ENCODE measurements at regions not wholly inside any gene's neighbourhood (a gene's known extent, or its start where the extent isn't known, plus 50 kb on each side); places are given as distances from the start of the nearest gene placed in this dataset.
"Not testable (repeated sequence)": the region's sequence is repeated elsewhere in the genome, so short reads cannot be mapped to it uniquely, and the experiment has no call there.

DNA sequence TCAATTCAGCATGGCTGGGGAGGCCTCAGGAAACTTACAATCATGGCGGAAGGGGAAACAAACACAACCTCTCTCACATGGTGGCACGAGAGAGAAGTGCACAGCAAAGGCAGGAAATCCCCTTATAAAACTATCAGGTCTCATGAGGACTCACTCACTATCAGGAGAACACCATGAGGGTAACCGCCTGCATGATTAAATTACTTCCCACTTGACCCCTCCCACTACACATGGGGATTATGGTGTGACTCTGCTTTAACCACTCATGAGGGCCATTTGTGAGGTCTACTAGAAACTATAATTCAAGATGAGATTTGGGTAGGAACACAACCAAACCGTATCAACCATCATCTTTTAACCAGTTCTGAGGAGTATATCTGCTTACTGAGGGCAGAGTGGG, 387.4 kb upstream of the NFIA start:
- H3K27ac Mint-ChIP-seq: no peak overlapping the region
- no peaks in the 10 kb centered on the region for H3K4me1 Mint-ChIP-seq
- DNase-seq: no peak
- no peak overlapping the region for H3K4me3 Mint-ChIP-seq
- H3K27me3 Mint-ChIP-seq: peaks cover 0 to 4% (median 4%) of the 10 kb centered on the region in 3 donors
- H3K9me3 Mint-ChIP-seq: peaks cover 2 to 14% (median 6%) of the 10 kb centered on the region in 7 donors
- ATAC-seq (ENCODE audit: low read depth in 2 of 2): no peak
- no peaks in the 10 kb centered on the region for H3K36me3 Mint-ChIP-seq

DNA sequence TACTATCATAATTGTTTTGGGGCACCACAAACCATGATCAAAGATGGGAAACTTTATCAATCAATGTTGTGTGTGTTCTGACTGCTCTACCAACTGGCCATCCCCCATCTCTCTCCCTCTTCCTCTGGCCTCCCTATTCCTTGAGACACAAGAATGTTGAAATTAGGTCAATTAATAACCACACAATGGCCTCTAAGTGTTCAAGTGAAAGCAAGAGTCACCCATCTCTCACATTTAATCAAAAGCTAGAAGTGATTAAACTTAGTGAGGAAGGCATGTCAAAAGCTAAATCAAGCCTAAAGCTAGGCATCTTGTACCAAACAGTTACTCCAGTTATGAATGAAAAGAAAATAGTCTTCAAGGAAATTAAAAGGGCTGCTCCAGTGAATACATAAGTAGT, 390.3 kb upstream of the NFIA start:
- no peaks in the 10 kb centered on the region for H3K36me3 Mint-ChIP-seq
- H3K4me1 Mint-ChIP-seq: no peaks in the 10 kb centered on the region
- no peak overlapping the region for H3K4me3 Mint-ChIP-seq
- peaks cover 5 to 14% (median 13%) of the 10 kb centered on the region in 7 donors for H3K9me3 Mint-ChIP-seq
- DNase-seq (no peak), ATAC-seq (ENCODE audit: low read depth in 2 of 2) (no peak)
- peaks cover 0 to 4% (median 2%) of the 10 kb centered on the region in 3 donors for H3K27me3 Mint-ChIP-seq
- H3K27ac Mint-ChIP-seq: no peak overlapping the region

DNA sequence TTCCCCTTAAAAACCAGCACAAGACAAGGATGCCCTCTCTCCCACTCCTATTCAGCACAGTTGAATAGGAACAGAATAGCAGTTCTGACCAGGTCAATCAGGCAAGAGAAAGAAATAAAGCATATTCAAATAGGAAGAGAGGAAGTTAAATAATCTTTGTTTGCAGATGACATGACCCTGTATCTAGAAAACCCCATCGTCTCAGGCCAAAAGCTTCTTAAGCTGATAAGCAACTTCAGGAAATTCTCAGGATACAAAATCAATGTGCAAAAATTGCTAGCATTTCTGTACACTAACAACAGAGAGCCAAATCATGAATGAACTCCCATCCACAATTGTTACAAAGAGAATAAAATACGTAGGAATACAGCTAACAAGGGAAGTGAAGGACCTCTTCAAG, 394.1 kb upstream of the NFIA start:
- not testable (repeated sequence) for H3K27me3 Mint-ChIP-seq; H3K4me1 Mint-ChIP-seq; H3K36me3 Mint-ChIP-seq; H3K27ac Mint-ChIP-seq; DNase-seq; ATAC-seq (ENCODE audit: low read depth in 2 of 2); H3K4me3 Mint-ChIP-seq
- H3K9me3 Mint-ChIP-seq: peaks cover 0 to 15% (median 8%) of the 10 kb centered on the region in 7 donors

DNA sequence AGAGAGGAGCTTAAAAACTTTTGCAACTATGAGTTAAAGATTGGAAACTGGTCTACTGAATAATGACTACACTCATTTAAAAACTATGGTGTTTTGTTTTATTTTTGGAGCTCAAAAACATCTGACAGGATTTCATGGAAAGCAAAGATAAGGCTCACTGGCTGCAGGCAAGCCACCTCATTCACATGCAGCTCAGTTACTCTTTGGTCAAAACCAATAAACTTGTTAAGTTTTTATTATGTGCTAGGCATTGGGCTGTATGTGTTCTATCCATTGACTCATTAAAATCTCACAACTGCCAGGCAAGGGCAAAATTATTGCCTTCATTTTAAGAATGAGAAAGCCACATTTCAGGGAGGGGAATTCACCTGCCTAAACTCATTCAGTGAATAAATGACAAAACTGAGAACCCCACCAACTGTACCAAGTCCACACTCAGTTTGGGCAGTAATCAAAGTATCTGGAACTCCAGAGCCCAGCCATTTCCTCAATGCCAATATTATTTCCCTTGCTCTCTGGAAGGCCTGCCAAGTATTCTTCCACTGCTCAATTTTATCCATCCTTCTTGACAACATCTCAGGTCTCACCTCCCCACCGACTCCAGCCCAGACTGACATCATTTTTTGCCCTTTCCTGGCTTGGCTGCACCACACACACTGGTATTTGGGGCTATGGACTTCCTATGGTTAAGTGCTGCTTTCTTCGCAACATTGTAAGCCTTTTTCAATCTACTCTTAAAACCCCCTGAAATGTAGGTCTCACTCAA, 401.1 kb upstream of the NFIA start:
- H3K27ac Mint-ChIP-seq: no peak overlapping the region
- no peak overlapping the region for H3K4me3 Mint-ChIP-seq
- H3K27me3 Mint-ChIP-seq: peaks cover 0 to 3% (median 0%) of the 10 kb centered on the region in 3 donors
- H3K36me3 Mint-ChIP-seq: no peaks in the 10 kb centered on the region
- H3K4me1 Mint-ChIP-seq: no peaks in the 10 kb centered on the region
- ATAC-seq (ENCODE audit: low read depth in 2 of 2) (no peak), DNase-seq (no peak)
- peaks cover 0 to 3% (median 0%) of the 10 kb centered on the region in 7 donors for H3K9me3 Mint-ChIP-seq

DNA sequence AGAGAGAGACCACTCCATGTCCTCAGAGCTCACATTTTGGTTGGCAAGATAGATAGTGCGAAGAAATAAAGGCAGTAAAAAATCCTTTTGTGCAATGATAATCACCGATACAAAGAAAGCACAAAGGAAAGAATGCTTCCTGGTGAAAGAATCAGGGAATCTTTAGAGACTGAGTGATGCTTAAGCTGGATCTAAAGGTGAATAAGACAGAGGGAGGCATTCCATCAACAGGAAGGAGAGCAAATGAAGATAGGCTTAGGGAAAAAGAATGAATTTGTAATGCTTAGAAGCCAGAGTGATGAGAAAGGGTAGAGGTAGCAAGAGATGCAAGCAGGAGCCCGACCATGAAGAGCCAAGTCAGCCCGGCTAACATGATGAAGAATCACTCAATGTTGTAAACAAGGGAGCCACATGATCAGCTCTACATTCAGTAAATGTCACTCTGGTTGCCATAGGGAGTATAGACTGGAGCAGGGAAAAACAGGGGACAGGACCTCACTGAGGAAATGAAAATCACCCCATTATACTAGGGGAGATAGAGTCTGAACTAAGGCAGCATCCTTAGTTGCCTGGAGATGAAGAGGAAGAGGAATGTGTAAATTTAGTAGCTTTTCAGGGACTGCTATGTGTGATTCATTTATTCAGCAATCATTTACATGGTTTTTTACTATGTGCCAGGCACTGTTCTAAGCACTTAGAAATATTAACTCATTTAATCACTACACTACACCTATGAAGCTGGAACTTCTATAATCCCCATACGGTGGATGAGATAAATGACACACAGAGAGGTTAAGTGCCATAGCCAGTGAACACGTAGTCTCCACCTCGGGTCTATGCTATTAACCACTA, 402.6 kb upstream of the NFIA start:
- Mint-ChIP-seq H3K27me3 (peaks cover 0 to 3% (median 0%) of the 10 kb centered on the region in 3 donors), H3K27ac (peak overlapping the region in 1 of 6 donors; percentile 58), H3K9me3 (peaks cover 0 to 3% (median 0%) of the 10 kb centered on the region in 7 donors), H3K4me1 (no peaks in the 10 kb centered on the region), H3K36me3 (no peaks in the 10 kb centered on the region), H3K4me3 (no peak overlapping the region)
- no peak for ATAC-seq (ENCODE audit: low read depth in 2 of 2)
- no peak for DNase-seq

DNA sequence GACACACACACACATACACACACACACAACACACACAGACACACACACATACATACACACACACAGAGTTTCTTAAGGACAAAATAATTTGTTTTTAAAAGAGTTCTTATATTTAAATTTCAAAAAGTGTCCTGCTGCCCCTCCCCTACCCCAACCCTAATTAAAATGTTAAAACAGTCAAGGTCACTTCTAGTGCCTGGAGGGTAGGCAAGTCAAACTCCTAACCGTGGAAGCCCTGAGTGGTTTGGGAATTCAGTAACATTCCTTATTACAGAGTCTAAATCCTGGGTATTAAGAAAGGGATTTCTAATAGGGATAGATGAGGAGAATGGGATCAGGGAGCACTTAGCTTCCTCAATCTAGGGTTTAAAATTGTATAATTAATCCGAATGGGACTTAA, 403.6 kb upstream of the NFIA start:
- Mint-ChIP-seq H3K27me3 (peaks cover 0 to 3% (median 0%) of the 10 kb centered on the region in 3 donors), H3K4me1 (no peaks in the 10 kb centered on the region), H3K4me3 (no peak overlapping the region), H3K27ac (no peak overlapping the region), H3K9me3 (peaks cover 0 to 3% (median 0%) of the 10 kb centered on the region in 7 donors), H3K36me3 (no peaks in the 10 kb centered on the region)
- ATAC-seq (ENCODE audit: low read depth in 2 of 2) (no peak), DNase-seq (no peak)

DNA sequence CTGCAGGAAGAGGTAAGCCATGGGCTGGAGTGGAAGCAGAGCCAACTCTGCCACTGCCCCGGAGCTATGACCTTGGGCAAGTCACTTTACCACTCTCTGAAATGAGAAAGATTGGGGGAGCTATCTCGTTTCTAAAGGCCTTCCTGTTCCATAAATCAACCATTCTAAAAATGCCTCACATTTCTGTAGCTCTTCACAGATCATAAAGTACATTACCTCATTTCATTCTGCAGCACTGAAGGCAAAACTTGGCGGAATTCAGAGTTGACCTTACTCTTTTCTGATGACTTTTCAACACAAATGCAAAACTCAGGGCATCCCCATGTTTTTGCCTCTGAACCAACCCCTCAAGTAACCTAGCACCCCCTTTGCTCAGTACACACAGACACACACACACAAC, 404.0 kb upstream of the NFIA start:
- no peaks in the 10 kb centered on the region for H3K4me1 Mint-ChIP-seq
- no peaks in the 10 kb centered on the region for H3K36me3 Mint-ChIP-seq
- DNase-seq: no peak
- no peak overlapping the region for H3K4me3 Mint-ChIP-seq
- peaks cover 0 to 3% (median 0%) of the 10 kb centered on the region in 7 donors for H3K9me3 Mint-ChIP-seq
- no peak overlapping the region for H3K27ac Mint-ChIP-seq
- peaks cover 0 to 3% (median 0%) of the 10 kb centered on the region in 3 donors for H3K27me3 Mint-ChIP-seq
- no peak for ATAC-seq (ENCODE audit: low read depth in 2 of 2)

DNA sequence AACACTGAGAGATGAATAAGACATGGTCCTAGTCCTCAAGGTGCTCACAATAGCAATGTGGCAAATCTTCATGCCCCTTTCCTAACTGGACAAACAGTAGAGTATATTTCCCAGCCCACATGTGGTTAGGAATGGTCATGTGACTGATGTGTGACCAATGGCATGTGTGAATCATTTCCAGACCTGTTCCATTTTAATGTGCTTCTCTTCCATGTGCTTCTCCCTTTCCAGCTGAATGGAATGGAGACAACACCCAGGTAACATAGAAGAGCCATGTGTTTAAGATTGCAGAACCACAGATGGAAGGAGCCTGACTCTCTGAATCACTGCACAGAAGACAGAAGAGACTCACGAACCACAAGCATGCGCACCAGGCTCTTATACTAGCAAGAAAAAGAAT, 409.9 kb upstream of the NFIA start:
- no peaks in the 10 kb centered on the region for H3K4me1 Mint-ChIP-seq

DNA sequence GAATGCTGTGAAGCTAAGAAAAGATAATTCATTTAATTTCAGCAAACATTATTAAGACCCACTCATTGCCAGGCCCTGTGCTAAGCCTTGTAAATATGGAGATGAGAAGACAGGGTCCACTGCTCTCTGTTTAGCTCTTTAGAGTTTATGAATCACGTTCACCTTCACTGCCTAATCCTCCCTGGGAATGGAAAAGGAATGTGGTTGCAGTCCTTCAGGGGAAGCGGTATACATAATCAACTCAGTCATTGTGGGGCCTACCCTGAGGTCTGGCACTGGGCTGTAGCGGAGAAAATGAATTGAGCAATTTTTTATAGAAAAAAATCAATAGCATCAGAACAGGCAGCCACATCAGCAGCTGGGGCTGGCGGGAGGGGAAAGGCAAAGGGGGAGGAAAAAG, 412.1 kb upstream of the NFIA start:
- Mint-ChIP-seq H3K9me3 (no peaks in the 10 kb centered on the region), H3K36me3 (no peaks in the 10 kb centered on the region), H3K4me3 (no peak overlapping the region), H3K27ac (no peak overlapping the region), H3K27me3 (no peaks in the 10 kb centered on the region), H3K4me1 (no peaks in the 10 kb centered on the region)
- no peak for ATAC-seq (ENCODE audit: low read depth in 2 of 2)
- DNase-seq: no peak

More for the DNA sequence above, 409.9 kb upstream of the NFIA start:
- H3K27me3 Mint-ChIP-seq: no peaks in the 10 kb centered on the region
- no peak for DNase-seq
- no peaks in the 10 kb centered on the region for H3K9me3 Mint-ChIP-seq
- ATAC-seq (ENCODE audit: low read depth in 2 of 2): no peak
- no peaks in the 10 kb centered on the region for H3K36me3 Mint-ChIP-seq
- no peak overlapping the region for H3K4me3 Mint-ChIP-seq
- H3K27ac Mint-ChIP-seq: peak overlapping the region in 1 of 6 donors; percentile 8

DNA sequence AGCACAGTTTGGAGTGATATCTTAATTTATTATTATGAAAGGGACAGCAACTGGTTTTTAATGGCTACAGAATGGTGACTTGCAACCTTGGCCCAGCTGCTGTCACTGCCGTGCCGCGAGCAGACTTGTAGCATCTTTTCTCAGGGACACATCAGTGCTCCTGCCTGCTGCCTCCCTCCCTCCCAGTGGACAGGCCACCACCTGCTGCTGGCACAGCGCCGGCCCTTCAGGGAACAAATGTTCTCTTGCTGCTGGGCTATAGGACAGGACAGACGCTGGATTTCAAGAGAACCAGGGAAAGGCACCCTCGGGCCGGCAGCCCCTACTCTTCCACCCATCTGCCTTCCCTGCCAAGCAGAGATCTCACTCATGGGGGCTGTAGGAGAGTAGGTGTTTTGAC, 413.8 kb upstream of the NFIA start:
- no peak for ATAC-seq (ENCODE audit: low read depth in 2 of 2)
- H3K36me3 Mint-ChIP-seq: no peaks in the 10 kb centered on the region
- H3K27me3 Mint-ChIP-seq: no peaks in the 10 kb centered on the region
- no peak for DNase-seq
- no peaks in the 10 kb centered on the region for H3K4me1 Mint-ChIP-seq
- H3K27ac Mint-ChIP-seq: no peak overlapping the region
- no peak overlapping the region for H3K4me3 Mint-ChIP-seq
- peaks cover 0 to 4% (median 0%) of the 10 kb centered on the region in 7 donors for H3K9me3 Mint-ChIP-seq

DNA sequence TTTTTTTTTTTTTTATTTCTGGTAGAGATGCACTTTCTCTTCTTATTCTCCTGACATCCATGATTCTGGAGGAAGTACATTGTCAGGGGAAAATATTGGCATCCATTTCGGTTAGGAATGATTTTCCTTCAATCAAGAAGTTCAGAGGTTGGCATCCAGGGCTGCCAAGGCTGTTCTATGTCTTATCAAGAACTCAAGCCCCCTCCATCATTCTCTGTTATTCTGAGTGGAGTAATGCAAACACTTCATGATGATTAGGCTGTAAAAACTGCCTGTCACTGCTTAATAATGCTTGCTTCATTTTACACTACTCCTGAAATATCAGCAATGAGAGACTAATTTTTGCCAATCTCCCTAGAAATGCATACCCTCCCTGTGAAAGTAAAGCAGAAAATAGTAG, 417.1 kb upstream of the NFIA start:
- Mint-ChIP-seq H3K27me3 (no peaks in the 10 kb centered on the region), H3K4me1 (no peaks in the 10 kb centered on the region), H3K36me3 (no peaks in the 10 kb centered on the region), H3K4me3 (no peak overlapping the region), H3K27ac (no peak overlapping the region), H3K9me3 (peaks cover 0 to 4% (median 0%) of the 10 kb centered on the region in 7 donors)
- DNase-seq (no peak), ATAC-seq (ENCODE audit: low read depth in 2 of 2) (no peak)

DNA sequence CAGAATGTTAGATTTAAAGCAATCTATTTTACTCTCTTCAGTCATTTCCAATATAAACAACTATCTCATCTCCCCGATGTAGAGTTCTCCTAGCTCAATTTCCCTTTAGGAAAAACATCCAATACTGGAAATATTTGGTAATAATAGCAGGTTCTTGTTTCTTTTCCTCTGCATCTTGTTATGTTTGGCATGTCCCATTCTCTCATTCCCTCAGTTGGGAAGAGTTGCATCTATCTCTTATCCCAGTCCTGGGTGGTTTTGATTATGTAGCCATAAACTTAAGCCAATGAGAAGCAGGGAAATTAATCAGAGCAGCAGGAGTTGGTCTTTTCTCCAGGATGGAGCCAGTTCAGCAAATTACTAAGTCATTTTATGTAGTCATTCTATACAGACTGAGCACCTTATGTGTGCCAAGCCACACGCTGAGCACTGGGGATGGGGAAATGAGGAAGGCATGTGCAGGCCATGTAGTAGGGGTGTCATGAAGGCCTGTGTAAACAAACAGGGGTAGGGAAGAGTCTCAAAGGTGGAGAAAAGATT, 418.2 kb upstream of the NFIA start:
- no peaks in the 10 kb centered on the region for H3K4me1 Mint-ChIP-seq
- H3K9me3 Mint-ChIP-seq: peaks cover 0 to 4% (median 0%) of the 10 kb centered on the region in 7 donors
- H3K36me3 Mint-ChIP-seq: no peaks in the 10 kb centered on the region
- no peak for ATAC-seq (ENCODE audit: low read depth in 2 of 2)
- no peak for DNase-seq
- no peak overlapping the region for H3K4me3 Mint-ChIP-seq
- H3K27me3 Mint-ChIP-seq: no peaks in the 10 kb centered on the region
- no peak overlapping the region for H3K27ac Mint-ChIP-seq

DNA sequence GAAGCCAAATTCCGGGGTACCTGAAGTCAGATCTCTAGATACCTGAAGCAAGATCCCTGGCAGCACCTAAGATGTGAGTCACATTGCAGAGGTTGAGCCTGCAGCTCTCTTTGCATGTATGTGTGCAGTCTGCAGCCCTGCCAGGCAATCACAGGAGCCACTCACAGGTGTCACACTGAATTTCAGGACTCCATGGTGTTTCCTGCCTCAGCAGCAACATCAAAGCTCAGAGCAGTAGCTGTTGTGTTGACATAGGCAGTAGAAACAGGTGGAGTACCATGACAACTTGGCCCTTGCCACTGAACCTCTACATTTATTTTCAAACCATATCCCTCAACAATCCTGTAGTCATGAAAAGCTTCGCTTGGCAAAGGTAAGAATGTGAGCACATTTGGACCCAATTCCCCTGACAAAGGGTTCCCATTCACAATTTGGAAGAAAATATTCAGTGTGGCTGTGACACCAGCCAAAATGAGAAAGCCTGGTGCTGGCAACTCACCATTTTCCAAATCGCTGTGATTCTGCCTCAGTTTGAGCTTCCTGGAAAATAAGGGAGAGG, 419.8 kb upstream of the NFIA start:
- DNase-seq: no peak
- peaks cover 0 to 4% (median 0%) of the 10 kb centered on the region in 7 donors for H3K9me3 Mint-ChIP-seq
- H3K4me1 Mint-ChIP-seq: no peaks in the 10 kb centered on the region
- no peak overlapping the region for H3K4me3 Mint-ChIP-seq
- H3K27ac Mint-ChIP-seq: no peak overlapping the region
- ATAC-seq (ENCODE audit: low read depth in 2 of 2): no peak
- H3K27me3 Mint-ChIP-seq: no peaks in the 10 kb centered on the region
- no peaks in the 10 kb centered on the region for H3K36me3 Mint-ChIP-seq

Data from naive B cell (primary cell).